Kidney epithelial cell (primary cell): ENCODE measurements at regions not wholly inside any gene's neighbourhood (a gene's known extent, or its start where the extent isn't known, plus 50 kb on each side); places are given as distances from the start of the nearest gene placed in this dataset.

Experiments used
- DNase-seq: peaks from one replicate; pipeline ENCODE4 v3.0.0-alpha.2; 2010; ENCODE audit warnings: low read depth
- H3K27me3 ChIP-seq: 2 replicates; pipeline ENCODE4 v1.6.0; 2011; ENCODE audit warnings: low read length; ENCODE audit not compliant: control insufficient read depth, insufficient read depth
- H3K36me3 ChIP-seq: 2 replicates; pipeline ENCODE4 v1.5.1; 2011; ENCODE audit warnings: low read length; ENCODE audit not compliant: control insufficient read depth, insufficient read depth
- H3K4me3 ChIP-seq: 2 replicates; pipeline ENCODE4 v1.5.1; 2011; ENCODE audit warnings: low read depth, mild to moderate bottlenecking, control low read depth, low read length
- TF ChIP-seq, protein P1 (sequence below): IDR thresholded peaks from 2 replicates; pipeline ENCODE4 v1.5.1; 2011; ENCODE audit warnings: mild to moderate bottlenecking, moderate library complexity, low read length, control low read depth, inconsistent platforms; ENCODE audit not compliant: insufficient read depth, poor library complexity, severe bottlenecking

DNA sequence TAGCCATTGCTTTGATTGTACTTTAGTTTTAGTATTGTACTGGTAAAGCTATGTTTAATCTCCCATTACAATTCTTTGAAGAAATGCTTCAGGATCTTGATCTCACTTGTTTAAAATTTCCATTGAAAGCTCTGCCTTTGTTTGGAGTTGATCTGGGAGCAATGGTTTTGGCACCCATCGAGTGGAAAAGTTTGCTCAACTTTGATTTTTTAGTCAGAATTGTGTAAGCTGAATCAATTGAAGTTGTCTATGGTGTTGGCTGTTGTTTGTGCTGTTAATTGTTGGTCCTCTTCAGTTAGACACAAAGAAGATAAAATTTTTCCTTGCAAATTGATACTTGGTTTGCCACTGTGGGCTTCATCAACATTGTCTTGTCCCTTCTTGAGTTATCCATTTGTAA is 99.8 kb upstream of the ADAD1 start:
- TF ChIP-seq, protein P1, sequence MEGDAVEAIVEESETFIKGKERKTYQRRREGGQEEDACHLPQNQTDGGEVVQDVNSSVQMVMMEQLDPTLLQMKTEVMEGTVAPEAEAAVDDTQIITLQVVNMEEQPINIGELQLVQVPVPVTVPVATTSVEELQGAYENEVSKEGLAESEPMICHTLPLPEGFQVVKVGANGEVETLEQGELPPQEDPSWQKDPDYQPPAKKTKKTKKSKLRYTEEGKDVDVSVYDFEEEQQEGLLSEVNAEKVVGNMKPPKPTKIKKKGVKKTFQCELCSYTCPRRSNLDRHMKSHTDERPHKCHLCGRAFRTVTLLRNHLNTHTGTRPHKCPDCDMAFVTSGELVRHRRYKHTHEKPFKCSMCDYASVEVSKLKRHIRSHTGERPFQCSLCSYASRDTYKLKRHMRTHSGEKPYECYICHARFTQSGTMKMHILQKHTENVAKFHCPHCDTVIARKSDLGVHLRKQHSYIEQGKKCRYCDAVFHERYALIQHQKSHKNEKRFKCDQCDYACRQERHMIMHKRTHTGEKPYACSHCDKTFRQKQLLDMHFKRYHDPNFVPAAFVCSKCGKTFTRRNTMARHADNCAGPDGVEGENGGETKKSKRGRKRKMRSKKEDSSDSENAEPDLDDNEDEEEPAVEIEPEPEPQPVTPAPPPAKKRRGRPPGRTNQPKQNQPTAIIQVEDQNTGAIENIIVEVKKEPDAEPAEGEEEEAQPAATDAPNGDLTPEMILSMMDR = no peak
- Histone ChIP-seq H3K36me3 (no peaks in the 10 kb centered on the region), H3K27me3 (no peaks in the 10 kb centered on the region), H3K4me3 (no peak overlapping the region)
- DNase-seq = no peak

DNA sequence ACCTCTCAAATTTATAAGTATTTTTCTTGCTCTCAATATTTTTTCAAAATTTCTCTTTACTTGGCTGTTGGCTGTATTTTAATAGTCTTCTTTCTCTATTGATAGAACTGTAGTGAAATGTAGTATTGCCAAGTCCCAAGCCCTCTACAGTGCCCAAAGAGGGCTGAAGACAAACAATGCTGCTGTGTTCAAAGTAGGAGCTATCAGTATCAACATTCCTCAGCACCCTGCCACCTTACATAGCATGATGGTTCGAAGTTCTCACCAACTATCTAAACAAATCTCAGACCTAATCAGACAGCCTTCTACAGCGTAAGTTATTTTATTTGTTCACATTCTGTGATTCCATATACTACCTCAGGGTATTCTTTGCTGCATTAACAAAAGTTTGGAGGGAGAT is 99.1 kb upstream of the ADAD1 start:
- H3K27me3 ChIP-seq = no peaks in the 10 kb centered on the region
- no peak overlapping the region for H3K4me3 ChIP-seq
- DNase-seq = no peak
- no peaks in the 10 kb centered on the region for H3K36me3 ChIP-seq
- TF ChIP-seq, protein P1 = no peak

DNA sequence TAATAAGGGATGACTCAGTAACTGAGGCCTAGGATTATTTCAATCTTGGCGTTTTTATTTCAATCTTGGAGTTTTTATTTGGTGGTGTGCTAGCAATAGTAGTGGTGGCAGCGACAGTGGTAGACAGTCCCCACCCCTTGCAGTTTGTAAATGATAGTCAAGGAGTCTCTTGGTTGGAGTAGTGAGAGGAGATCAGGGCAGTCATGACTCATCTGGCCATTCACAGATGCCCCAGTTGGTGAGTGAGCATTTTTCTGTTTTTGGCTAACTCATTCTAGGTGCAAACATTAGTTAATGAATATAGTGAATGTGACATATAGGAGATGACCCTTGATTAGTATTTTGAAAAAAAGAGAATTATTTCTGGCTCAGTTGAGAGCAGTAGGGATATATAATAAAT is 93.5 kb upstream of the ADAD1 start:
- H3K4me3 ChIP-seq = no peak overlapping the region
- TF ChIP-seq, protein P1 = no peak
- DNase-seq = peak; percentile 5
- H3K36me3 ChIP-seq = no peaks in the 10 kb centered on the region
- no peaks in the 10 kb centered on the region for H3K27me3 ChIP-seq

DNA sequence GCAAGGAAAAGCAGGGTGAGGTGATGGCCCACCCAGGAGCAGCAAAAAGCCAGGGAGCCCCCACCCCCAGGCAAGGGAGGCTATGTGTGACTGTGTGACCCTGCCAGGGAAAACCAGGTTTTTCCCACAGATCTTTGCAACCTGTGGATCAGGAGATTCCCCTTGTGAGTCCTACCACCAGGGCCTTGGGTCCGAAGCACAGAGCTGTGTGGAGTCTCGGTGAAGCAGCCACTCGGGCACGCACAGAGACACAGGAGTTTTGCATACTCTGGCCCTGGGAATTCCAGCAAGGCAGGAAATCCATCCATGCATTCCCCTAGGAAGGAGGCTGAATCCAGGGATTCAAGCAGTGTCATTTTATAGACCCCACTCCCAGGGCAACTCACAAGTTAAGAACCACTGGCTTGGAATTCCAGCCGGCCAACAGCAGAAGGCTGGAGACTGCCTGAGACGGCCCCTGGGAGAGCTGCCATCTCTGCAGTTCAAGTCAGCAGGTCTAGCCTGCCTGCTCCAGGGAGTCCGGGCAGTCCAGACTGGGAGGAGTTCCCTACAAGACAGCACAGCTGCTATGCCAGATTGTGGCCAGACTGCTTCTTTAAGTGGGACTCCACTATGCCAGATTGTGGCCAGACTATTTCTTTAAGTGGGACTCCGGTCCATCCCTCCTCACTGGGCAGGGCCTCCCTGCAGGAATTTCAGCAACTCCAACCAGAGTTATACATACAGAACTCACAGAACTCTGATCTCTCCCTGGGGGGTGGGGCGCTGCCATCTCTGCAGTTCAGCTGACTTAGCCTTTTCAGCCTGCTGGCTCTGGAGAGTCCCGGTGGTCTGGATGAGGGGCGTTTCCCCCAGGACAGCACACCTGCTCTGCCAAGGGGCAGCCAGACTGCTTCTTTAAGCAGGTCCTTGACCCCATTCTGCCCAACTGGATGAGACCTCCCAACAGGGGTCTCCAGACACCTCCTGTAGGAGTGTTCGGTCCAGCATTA is 85.1 kb upstream of the ADAD1 start:
- Histone ChIP-seq H3K27me3 (no peaks in the 10 kb centered on the region), H3K36me3 (no peaks in the 10 kb centered on the region), H3K4me3 (no peak overlapping the region)
- TF ChIP-seq, protein P1 = no peak
- DNase-seq = no peak

DNA sequence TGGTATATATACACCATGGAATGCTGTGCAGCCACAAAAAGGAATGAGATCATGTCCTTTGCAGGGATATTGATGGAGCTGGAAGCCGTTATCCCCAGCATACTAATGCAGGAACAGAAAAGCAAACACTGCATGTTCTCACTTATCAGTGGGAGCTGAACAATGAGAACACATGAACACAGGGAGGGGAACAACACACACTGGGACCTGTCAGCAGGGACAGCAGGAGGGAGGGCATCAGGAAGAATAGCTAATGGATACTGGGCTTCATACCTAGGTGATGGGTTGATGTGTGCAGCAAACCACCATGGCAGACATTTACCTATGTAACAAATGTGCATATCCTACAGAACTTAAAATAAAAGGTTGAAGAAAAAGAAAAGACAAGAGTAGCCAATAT is 81.1 kb upstream of the ADAD1 start:
- Histone ChIP-seq H3K36me3 (no peaks in the 10 kb centered on the region), H3K27me3 (no peaks in the 10 kb centered on the region), H3K4me3 (no peak overlapping the region)
- TF ChIP-seq, protein P1 = no peak
- no peak for DNase-seq
